ENCODE measurements at regions not wholly inside any gene's neighbourhood (a gene's known extent, or its start where the extent isn't known, plus 50 kb on each side); places are given as distances from the start of the nearest gene placed in this dataset.

- DNase-seq (ENCODE audit: low spot score) (no peak), ATAC-seq (no peak)
Measured at GRCh38 chr20:11231742-11232648, 558.2 kb upstream of the JAG1 start.

DNA sequence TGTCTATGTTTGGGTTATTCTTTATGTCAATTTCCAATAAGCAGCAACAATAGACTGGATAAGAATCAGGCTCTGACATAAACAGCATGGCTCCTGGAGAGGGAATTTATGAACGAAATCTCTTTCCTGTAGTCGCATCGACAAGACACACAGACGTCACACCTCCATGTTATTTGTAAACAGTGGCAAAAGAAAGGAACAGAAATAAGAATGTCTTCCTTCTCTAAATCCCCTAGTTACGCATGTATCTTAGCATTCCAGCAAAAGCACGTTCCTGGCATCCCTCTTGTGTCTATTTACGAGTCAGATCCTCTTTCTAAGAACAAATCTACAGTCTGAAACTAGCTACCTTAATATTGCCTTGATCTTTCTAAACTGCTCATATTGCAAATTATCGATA, 559.1 kb upstream of the JAG1 start:
- ATAC-seq (no peak), DNase-seq (ENCODE audit: low spot score) (no peak)

- ATAC-seq (no peak), DNase-seq (ENCODE audit: low spot score) (no peak)
Measured at GRCh38 chr20:11234181-11234580, 560.4 kb upstream of the JAG1 start.

DNA sequence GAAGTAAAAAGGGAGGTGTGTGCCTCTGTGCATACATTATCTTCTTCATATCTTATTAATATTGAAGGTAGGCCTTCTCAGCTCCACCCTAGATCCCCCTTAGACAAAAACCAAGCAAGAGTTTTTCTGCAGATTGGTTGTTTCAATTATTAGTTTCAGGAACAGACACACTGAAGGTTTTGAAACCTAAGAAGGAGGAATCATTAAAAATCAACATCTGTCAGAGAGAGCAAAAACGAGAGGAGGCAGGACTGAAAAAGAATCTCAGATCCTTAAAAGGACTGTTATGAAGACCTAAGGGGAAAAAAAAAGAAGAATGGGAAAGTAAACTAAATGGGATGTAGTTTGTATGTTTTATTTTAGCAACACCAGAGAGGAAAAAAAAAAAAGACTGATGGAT, 560.8 kb upstream of the JAG1 start:
- ATAC-seq: no peak

GRCh38 chr20:11235058-11235457, 561.3 kb upstream of the JAG1 start:
- DNase-seq (ENCODE audit: low spot score) (no peak), ATAC-seq (no peak)

More for the DNA sequence above, 560.8 kb upstream of the JAG1 start:
- DNase-seq (ENCODE audit: low spot score): no peak

- ATAC-seq (no peak), DNase-seq (ENCODE audit: low spot score) (no peak)
Measured at GRCh38 chr20:11242320-11242719, 568.5 kb upstream of the JAG1 start.

- ATAC-seq (no peak), DNase-seq (ENCODE audit: low spot score) (no peak)
Measured at GRCh38 chr20:11245431-11245830, 571.6 kb upstream of the JAG1 start.

DNA sequence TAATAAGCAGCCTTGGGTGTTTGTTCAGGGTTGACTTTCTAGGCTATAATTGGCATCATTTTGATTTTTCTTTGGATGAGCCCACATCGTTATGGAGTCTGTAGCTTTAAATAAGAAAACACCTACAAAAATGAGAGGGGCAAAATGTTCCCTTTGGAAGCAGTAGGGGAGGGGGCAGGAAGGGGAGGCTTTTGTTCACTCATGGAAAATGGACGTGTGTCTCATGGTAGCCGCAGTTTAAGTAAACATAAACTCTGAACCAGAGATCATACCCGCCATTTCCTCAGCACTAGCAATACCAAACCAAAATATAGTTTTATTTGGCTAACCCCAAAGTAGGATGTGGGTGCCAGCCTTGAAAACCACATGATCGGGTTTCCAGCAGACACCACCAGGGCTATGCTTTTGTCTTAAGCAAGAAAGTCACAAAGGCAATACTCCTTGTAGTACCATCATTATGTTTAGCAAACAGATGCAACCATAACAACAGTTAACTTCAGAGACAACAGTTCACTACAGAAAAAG, 572.5 kb upstream of the JAG1 start:
- DNase-seq (ENCODE audit: low spot score): no peak
- no peak for ATAC-seq

- DNase-seq (ENCODE audit: low spot score) (no peak), ATAC-seq (no peak)
Measured at GRCh38 chr20:11247046-11248010, 573.5 kb upstream of the JAG1 start.

GRCh38 chr20:11248011-11248409, 574.2 kb upstream of the JAG1 start:
- no peak for DNase-seq (ENCODE audit: low spot score)
- no peak for ATAC-seq

GRCh38 chr20:11248687-11249638, 575.2 kb upstream of the JAG1 start:
- ATAC-seq: no peak
- DNase-seq (ENCODE audit: low spot score): no peak

- ATAC-seq (no peak), DNase-seq (ENCODE audit: low spot score) (no peak)
Measured at GRCh38 chr20:11249683-11250082, 575.9 kb upstream of the JAG1 start.

- DNase-seq (ENCODE audit: low spot score): no peak
- no peak for ATAC-seq
Measured at GRCh38 chr20:11252447-11252846, 578.6 kb upstream of the JAG1 start.

DNA sequence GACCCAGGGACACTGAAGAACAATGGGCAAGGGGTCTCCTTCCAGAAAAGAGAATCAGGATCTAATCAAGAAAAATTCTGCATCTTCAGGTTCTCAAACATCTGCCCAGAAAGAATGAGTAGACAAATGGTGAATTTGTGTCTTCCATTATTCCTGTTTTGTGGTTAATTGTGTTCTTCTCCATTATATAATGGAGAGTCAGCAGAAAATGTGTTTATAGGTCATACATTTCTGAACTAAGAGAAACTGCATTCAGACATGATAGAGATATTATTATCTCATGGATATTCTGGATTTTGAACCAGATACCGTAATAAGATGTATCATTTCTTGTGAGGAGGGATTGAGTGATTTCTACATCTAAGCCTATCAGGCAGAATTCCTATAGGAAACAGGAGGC, 581.7 kb upstream of the JAG1 start:
- DNase-seq (ENCODE audit: low spot score) (no peak), ATAC-seq (no peak)

GRCh38 chr20:11255860-11256259, 582.1 kb upstream of the JAG1 start:
- DNase-seq (ENCODE audit: low spot score) (no peak), ATAC-seq (no peak)

DNA sequence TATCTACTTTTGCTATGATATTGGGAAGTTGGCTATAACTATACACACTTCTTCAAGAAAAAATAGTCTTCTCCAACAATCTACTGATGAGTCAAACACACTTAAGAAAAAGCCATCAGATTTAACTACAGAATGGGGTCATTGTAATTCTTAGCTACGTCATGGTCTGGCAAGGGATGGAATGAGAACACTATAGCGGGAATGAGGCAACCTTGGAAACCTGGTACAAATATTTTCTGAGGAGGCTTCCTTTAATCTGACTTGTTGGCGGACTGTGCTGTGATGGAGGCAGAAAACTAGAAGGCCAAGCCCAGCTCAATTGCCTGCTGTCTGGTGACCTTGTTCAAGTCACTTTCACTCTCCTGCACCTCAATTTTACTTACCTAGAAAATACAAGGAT, 586.8 kb upstream of the JAG1 start:
- ATAC-seq (no peak), DNase-seq (ENCODE audit: low spot score) (no peak)

GRCh38 chr20:11261533-11262000, 587.8 kb upstream of the JAG1 start:
- DNase-seq (ENCODE audit: low spot score) (no peak), ATAC-seq (no peak)

- DNase-seq (ENCODE audit: low spot score) (no peak), ATAC-seq (no peak)
Measured at GRCh38 chr20:11266571-11266970, 592.8 kb upstream of the JAG1 start.

- ATAC-seq: no peak
- no peak for DNase-seq (ENCODE audit: low spot score)
Measured at GRCh38 chr20:11267131-11267761, 593.4 kb upstream of the JAG1 start.
